Astrocyte of the cerebellum (primary cell): ENCODE measurements at regions not wholly inside any gene's neighbourhood (a gene's known extent, or its start where the extent isn't known, plus 50 kb on each side); places are given as distances from the start of the nearest gene placed in this dataset.

Experiments used
- DNase-seq: peaks from one replicate; pipeline ENCODE4 v3.0.0-alpha.2; 2011; ENCODE audit warnings: low read depth
- H3K4me3 ChIP-seq: 2 replicates; pipeline ENCODE4 v1.5.1; 2011; ENCODE audit warnings: mild to moderate bottlenecking, low read depth, low read length, moderate library complexity
- in situ Hi-C: cut with HindIII; loops from 2 replicates; pipeline ENCODE4 v1.10.0; 2017; ENCODE audit warnings: low sequenced_read_pairs
- TF ChIP-seq, protein P1 (sequence below): IDR thresholded peaks from 2 replicates; pipeline ENCODE4 v1.5.1; 2012; ENCODE audit warnings: low read length, low read depth, moderate library complexity, mild to moderate bottlenecking; ENCODE audit errors: missing control alignments

DNA sequence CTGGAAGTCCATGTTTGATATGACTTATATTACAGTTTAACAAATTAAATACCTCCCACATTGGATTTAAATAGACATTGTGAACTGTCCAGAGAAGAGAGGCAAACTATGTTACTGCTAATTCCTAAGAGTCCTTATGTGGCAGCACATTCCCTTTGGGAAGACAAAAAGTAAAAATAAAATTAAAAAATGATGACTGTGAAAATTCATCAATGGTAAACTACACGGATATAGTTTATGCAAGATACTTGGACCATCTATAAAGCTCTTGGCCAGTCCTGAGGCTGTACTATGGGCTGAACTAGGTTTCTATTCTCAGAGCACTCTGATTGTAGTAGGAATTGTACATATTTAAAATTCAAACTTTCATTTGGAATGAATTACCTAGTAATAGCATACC lies 206.4 kb downstream of the LRRK2 start:
- H3K4me3 ChIP-seq, result no peak overlapping the region
- in situ Hi-C loops, result no loop called here
- TF ChIP-seq, protein P1, sequence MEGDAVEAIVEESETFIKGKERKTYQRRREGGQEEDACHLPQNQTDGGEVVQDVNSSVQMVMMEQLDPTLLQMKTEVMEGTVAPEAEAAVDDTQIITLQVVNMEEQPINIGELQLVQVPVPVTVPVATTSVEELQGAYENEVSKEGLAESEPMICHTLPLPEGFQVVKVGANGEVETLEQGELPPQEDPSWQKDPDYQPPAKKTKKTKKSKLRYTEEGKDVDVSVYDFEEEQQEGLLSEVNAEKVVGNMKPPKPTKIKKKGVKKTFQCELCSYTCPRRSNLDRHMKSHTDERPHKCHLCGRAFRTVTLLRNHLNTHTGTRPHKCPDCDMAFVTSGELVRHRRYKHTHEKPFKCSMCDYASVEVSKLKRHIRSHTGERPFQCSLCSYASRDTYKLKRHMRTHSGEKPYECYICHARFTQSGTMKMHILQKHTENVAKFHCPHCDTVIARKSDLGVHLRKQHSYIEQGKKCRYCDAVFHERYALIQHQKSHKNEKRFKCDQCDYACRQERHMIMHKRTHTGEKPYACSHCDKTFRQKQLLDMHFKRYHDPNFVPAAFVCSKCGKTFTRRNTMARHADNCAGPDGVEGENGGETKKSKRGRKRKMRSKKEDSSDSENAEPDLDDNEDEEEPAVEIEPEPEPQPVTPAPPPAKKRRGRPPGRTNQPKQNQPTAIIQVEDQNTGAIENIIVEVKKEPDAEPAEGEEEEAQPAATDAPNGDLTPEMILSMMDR, result no peak
- DNase-seq, result no peak

DNA sequence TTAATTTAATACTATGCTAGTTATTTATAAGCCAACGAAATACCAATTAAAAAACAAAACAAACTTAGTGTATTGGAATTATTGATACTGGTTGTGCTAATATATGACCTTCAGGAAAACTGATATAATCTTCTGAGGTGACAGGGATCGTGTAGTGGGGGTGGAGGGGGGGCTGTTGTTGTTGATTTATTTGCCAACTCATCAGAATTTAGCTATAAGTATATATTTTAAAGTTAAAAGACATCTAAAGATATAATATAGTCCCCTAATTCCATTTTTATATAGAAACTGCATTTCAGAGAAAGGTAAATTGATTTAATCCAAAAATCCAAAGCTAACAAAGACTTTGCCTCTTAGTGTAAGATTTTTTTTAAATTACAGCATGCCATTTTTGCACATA lies 210.5 kb downstream of the LRRK2 start:
- in situ Hi-C loops, result no loop called here
- TF ChIP-seq, protein P1, result no peak
- no peak for DNase-seq
- no peak overlapping the region for H3K4me3 ChIP-seq

DNA sequence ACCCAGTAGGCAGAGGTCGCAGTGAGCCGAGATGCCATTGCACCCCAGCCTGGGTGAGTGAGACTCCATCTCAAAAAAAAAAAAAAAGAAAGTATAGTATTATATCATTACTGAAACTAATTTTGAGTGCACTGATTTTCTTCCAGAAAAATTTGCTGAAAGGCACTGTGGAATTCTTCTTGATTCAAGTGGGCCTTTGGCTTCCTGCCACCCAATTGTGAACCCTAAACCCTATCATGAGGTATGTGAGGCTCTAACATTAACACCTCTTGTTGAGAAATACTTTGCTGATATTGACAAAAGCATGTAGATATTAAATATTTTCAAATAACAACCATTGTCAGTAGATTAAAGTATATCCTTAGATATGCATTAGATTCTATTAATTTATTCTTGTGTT lies 211.2 kb downstream of the LRRK2 start:
- H3K4me3 ChIP-seq, result no peak overlapping the region
- in situ Hi-C loops, result no loop called here
- TF ChIP-seq, protein P1, result no peak
- DNase-seq, result no peak

DNA sequence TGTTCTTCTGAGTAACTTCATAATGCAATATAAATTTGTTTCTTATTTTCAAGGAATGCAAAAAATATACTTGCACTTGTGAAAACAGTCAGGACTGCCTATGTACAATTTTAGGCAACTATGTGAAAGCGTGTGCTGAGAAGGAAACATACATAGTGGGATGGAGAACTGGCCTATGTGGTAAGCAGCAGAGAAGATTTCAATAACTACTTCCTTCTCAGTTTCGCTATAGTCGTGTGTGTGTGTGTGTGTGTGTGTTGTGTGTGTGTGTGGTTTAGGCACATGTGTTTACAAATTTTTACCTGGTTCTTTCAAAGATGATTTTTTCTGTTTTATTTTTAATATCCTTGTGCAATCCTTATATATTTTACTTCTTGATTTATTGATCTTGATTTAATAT lies 211.8 kb downstream of the LRRK2 start:
- TF ChIP-seq, protein P1, result no peak
- DNase-seq, result no peak
- H3K4me3 ChIP-seq, result no peak overlapping the region
- in situ Hi-C loops, result no loop called here

DNA sequence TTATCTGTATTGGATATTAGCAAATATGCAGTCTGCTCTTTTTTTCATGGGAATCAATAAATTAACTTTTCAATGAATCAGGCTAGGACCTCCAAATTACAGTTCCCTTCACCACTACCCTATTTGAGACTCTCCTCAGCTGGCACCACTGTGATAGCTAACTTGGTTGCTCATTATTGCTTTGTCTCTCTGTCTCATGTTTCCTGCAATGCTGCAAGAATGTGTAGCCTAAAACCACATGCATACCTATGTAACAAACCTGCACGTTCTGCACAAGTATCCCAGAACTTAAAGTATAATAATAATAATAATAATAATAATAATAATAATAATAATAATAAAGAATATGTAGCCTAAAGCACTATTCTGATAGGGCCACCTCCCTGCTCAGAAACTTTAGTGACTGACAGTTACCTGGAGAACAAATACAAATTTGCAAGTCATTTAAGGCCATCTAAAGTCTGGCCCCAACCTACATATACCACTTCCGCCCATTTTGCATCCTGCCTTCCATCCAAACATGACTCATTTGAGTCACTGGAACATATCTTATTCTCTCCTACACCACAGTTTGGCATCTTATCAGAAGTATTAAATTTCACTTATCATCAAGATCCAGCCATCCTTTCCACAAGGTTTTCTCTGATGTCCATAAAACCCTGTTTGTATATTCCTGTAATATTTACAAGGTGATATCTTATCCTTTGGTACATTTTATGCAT lies 215.1 kb downstream of the LRRK2 start:
- TF ChIP-seq, protein P1, result no peak
- in situ Hi-C loops, result no loop called here
- DNase-seq, result no peak

DNA sequence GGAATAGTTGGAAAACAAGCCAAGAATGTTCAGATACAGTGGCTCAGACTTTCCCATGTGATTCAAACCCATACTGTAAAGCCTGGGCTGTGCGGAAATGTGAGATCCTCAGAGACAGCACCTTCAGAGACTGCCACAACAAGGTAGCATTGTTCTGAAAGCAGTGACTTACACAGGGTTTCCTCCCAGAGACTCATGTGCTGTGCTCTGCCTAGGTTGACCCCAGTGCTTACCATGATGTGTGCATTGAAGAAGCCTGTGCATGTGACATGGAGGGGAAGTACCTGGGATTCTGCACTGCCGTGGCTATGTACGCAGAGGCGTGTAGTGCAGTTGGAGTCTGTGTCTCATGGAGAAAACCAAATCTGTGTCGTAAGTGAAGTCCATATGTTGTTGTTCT lies 219.4 kb downstream of the LRRK2 start:
- DNase-seq, result no peak
- H3K4me3 ChIP-seq, result no peak overlapping the region
- in situ Hi-C loops, result no loop called here
- TF ChIP-seq, protein P1, result no peak

More for the DNA sequence above, 215.1 kb downstream of the LRRK2 start:
- no peak overlapping the region for H3K4me3 ChIP-seq
